GM12878 (cell line): ENCODE measurements at regions not wholly inside any gene's neighbourhood (a gene's known extent, or its start where the extent isn't known, plus 50 kb on each side); places are given as distances from the start of the nearest gene placed in this dataset.

Source experiments
- ATAC-seq: fragments of 200-7000 bp; cut with Tn5 transposase; 3 replicates; pipeline ENCODE4 v1.9.1; 2020; ENCODE audit warnings: mild to moderate bottlenecking, moderate library complexity
- BruUV-seq: library from RNA; stranded (reverse); fragments of 400-500 nt; replicated peaks from 2 replicates; lab custom pipeline; 2021; lab: Mats Ljungman, UMichigan
- CTCF ChIA-PET: fragments of 300-600 bp; sonication (Branson Sonifier 250); formaldehyde crosslinking; extraction: SDS; loops from one replicate; lab custom pipeline; 2021; ENCODE audit warnings: inconsistent platforms; lab: Yijun Ruan, JAX
- POLR2A ChIA-PET: fragments of 350-600 bp; formaldehyde crosslinking; extraction: SDS; loops from one replicate; lab custom pipeline; 2021; ENCODE audit warnings: inconsistent platforms; lab: Charles Lee
- RAD21 ChIA-PET: fragments of 300-600 bp; sonication (Branson Sonifier 250); formaldehyde crosslinking; loops from one replicate; lab custom pipeline; 2023; ENCODE audit warnings: antibody characterized with exemption; ENCODE audit not compliant: unreplicated experiment; lab: Charles Lee
- SMC1A ChIA-PET: fragments of 300-600 bp; sonication (Branson Sonifier 250); formaldehyde crosslinking; loops from one replicate; lab custom pipeline; 2023; ENCODE audit not compliant: unreplicated experiment, uncharacterized antibody; lab: Charles Lee
- DNase-seq: peaks from one replicate; pipeline ENCODE4 v3.0.0-alpha.2; 2011; ENCODE audit warnings: low read depth, low spot score
- FAIRE-seq: peaks from 3 replicates; lab custom pipeline; 2011; peaks lifted over from hg19 to GRCh38; lab: Jason Lieb, UNC
- H2AFZ ChIP-seq: 2 replicates; pipeline ENCODE4 v1.6.0; 2011; ENCODE audit warnings: low read depth, low read length, control low read depth; ENCODE audit not compliant: control insufficient read depth
- H3K27ac ChIP-seq: 2 replicates; pipeline ENCODE4 v1.5.1; 2011; ENCODE audit warnings: control low read depth; ENCODE audit not compliant: control insufficient read depth, insufficient read depth
- H3K27me3 ChIP-seq, 2 experiments: replicated peaks in 1 of 2; 2 replicates each; pipeline versions ENCODE4 v1.6.0 to v1.6.1; 2011; ENCODE audit warnings: low read length in 1 of 2; ENCODE audit not compliant: control insufficient read depth in 2 of 2, insufficient read depth in 2 of 2
- H3K36me3 ChIP-seq, 2 experiments: 2 replicates each; pipeline ENCODE4 v1.5.1; 2011; ENCODE audit warnings: low read length in 1 of 2; ENCODE audit not compliant: control insufficient read depth in 2 of 2, insufficient read depth in 2 of 2
- H3K4me1 ChIP-seq: 2 replicates; pipeline ENCODE4 v1.6.1; 2011; ENCODE audit warnings: mild to moderate bottlenecking, low read length, moderate library complexity, mixed read lengths; ENCODE audit not compliant: control insufficient read depth, insufficient read depth
- H3K4me2 ChIP-seq: 2 replicates; pipeline ENCODE4 v1.6.0; 2011; ENCODE audit warnings: control low read depth; ENCODE audit not compliant: control insufficient read depth, insufficient read depth
- H3K4me3 ChIP-seq: fragments of 200-600 bp; sonication (generic); 2 replicates; pipeline ENCODE4 v1.5.1; 2016
- H3K79me2 ChIP-seq: 2 replicates; pipeline ENCODE4 v1.6.0; 2011; ENCODE audit warnings: low read length; ENCODE audit not compliant: control insufficient read depth, insufficient read depth
- H3K9ac ChIP-seq: 2 replicates; pipeline ENCODE4 v1.8.0; 2011; ENCODE audit warnings: low read length, control low read depth, mixed read lengths; ENCODE audit not compliant: control insufficient read depth, insufficient read depth
- H3K9me3 ChIP-seq: replicated peaks from 3 replicates; pipeline ENCODE4 v1.5.1; 2011; ENCODE audit warnings: mild to moderate bottlenecking, low read length; ENCODE audit not compliant: control insufficient read depth, insufficient read depth
- H4K20me1 ChIP-seq: 2 replicates; pipeline ENCODE4 v1.6.0; 2011; ENCODE audit not compliant: control insufficient read depth, insufficient read depth
- CREM ChIP-seq: IDR thresholded peaks from 2 replicates; pipeline ENCODE4 v1.6.1; 2014; ENCODE audit warnings: antibody characterized with exemption, low read depth
- CTCF ChIP-seq, 3 experiments: IDR thresholded peaks in 2 of 3; conservative IDR thresholded peaks in 1 of 3; 2 replicates each; pipeline ENCODE4 v1.5.1; 2011; ENCODE audit warnings: low read depth in 3 of 3, low read length in 3 of 3, mild to moderate bottlenecking in 3 of 3, control low read depth in 2 of 3, moderate library complexity in 2 of 3, inconsistent platforms in 1 of 3, mixed read lengths in 1 of 3; ENCODE audit not compliant: control insufficient read depth in 2 of 3, insufficient read depth in 1 of 3; ENCODE audit errors: extremely low read depth in 1 of 3
- REST ChIP-seq: IDR thresholded peaks from 2 replicates; pipeline ENCODE4 v1.6.1; 2012; ENCODE audit warnings: mild to moderate bottlenecking, low read depth, low read length
- WGBS: methylation state at CpG from one replicate; pipeline ENCODE4 v1.1.6; 2016; ENCODE audit warnings: low lambda C conversion rate; ENCODE audit not compliant: insufficient replicate concordance, insufficient coverage; ENCODE audit errors: missing lambda C conversion rate; 5-methylcytosine and 5-hydroxymethylcytosine counted together
- in situ Hi-C: fragments of 300-500 bp; cut with MboI; formaldehyde crosslinking; loops from 9 replicates; pipeline ENCODE4 v1.14.3; 2018; ENCODE audit warnings: mixed read lengths
- intact Hi-C: fragments of 100-400 bp; cut with micrococcal nuclease; formaldehyde crosslinking; loops from one replicate; pipeline ENCODE4 v1.14.2; 2022; ENCODE audit not compliant: unreplicated experiment

GRCh38 chr11:27203077-27203647 is 159.9 kb downstream of the CCDC34 start (continued):
- TF ChIP-seq CTCF (IDR thresholded peaks at IDR 0.05 in 2 of 3, conservative IDR thresholded peaks at IDR 0.05 in 1 of 3; ENCODE audit: control insufficient read depth in 2 of 3, extremely low read depth in 1 of 3, insufficient read depth in 1 of 3, low read depth in 3 of 3, low read length in 3 of 3) (no peak), CREM (no peak)

- ChIA-PET RAD21 (interaction anchor here (2.6 kb wide), 1 partner anchor 95 kb away, joined by 14 read pairs; no protein-coding TSS in a partner anchor), POLR2A (interaction anchor here (0.5 kb wide), 1 partner anchor 586 kb away, joined by 3 read pairs; no protein-coding TSS in a partner anchor), SMC1A (interaction anchor here (1.0 to 5.9 kb wide), 7 partner anchors 8 to 305 kb away, joined by 3 to 29 read pairs (median 5); partner anchors contain the start of gene LIN7C), CTCF (interaction anchor here (0.8 to 8.9 kb wide), 6 partner anchors 16 to 284 kb away, joined by 3 to 72 read pairs (median 4); no protein-coding TSS in a partner anchor)
- no peak overlapping the region for H3K27ac ChIP-seq
- H3K4me2 ChIP-seq = no peak overlapping the region
- H3K79me2 ChIP-seq = no peaks in the 10 kb centered on the region
- FAIRE-seq (no peak), ATAC-seq (no peak), DNase-seq (no peak)
- no peak for TF ChIP-seq REST
- BruUV-seq = no TSS peak
- no peaks in the 10 kb centered on the region for H3K27me3 ChIP-seq
- intact Hi-C loops (no loop called here), in situ Hi-C loops (no loop called here)
- no peak overlapping the region for H3K9ac ChIP-seq
- no peak overlapping the region for H3K4me3 ChIP-seq
- H3K4me1 ChIP-seq = no peaks in the 10 kb centered on the region
- no peaks in the 10 kb centered on the region for H4K20me1 ChIP-seq
- H3K36me3 ChIP-seq = no peaks in the 10 kb centered on the region
- 26% methylated on average over 10 of the region's 10 CpGs for WGBS
- no peaks in the 10 kb centered on the region for H3K9me3 ChIP-seq
- H2AFZ ChIP-seq = no peak overlapping the region
Observed at GRCh38 chr11:27201454-27202302, 161.1 kb downstream of the BBOX1 start.
